Prostate gland (tissue), 2 donors: ENCODE measurements at regions not wholly inside any gene's neighbourhood (a gene's known extent, or its start where the extent isn't known, plus 50 kb on each side); places are given as distances from the start of the nearest gene placed in this dataset.

Source experiments
- DNase-seq: peaks from one replicate; pipeline ENCODE4 v3.0.0-alpha.2; 2019; ENCODE audit warnings: low spot score
- H3K27ac ChIP-seq, 2 donors: fragments of 200-600 bp; sonication (generic); 2 replicates each; pipeline ENCODE4 v1.5.1; 2017 to 2019
- H3K27me3 ChIP-seq: fragments of 200-600 bp; sonication (generic); replicated peaks from 2 replicates; pipeline ENCODE4 v1.5.1; 2019; ENCODE audit not compliant: insufficient read depth
- H3K36me3 ChIP-seq, 2 donors: fragments of 200-600 bp; sonication (generic); 1 replicate in 1 of 2; 2 replicates in 1 of 2; pipeline versions ENCODE4 v1.5.1 to v1.8.1; 2017 to 2019
- H3K4me1 ChIP-seq: fragments of 200-600 bp; sonication (generic); replicated peaks from 2 replicates; pipeline ENCODE4 v1.5.1; 2019
- H3K4me3 ChIP-seq, 2 donors: fragments of 200-600 bp; sonication (generic); 2 replicates each; pipeline ENCODE4 v1.5.1; 2017 to 2019
- H3K9me3 ChIP-seq: fragments of 200-600 bp; sonication (generic); 2 replicates; pipeline ENCODE4 v1.5.1; 2017
- CTCF ChIP-seq, 4 experiments: fragments of 200-600 bp in 2 of 4; fragments of 450-650 bp in 2 of 4; sonication (generic) in 2 of 4; IDR thresholded peaks; 1 replicate in 3 of 4; 2 replicates in 1 of 4; pipeline ENCODE4 v1.5.1; 2016 to 2019; ENCODE audit warnings: antibody characterized with exemption in 4 of 4, mild to moderate bottlenecking in 2 of 4, moderate library complexity in 2 of 4
- POLR2A ChIP-seq: fragments of 450-650 bp; IDR thresholded peaks from one replicate; pipeline ENCODE4 v1.6.1; 2016; ENCODE audit warnings: antibody characterized with exemption, mild to moderate bottlenecking
- POLR2AphosphoS5 ChIP-seq: sonication (generic); formaldehyde crosslinking; IDR thresholded peaks from one replicate; pipeline ENCODE4 v1.6.1; 2017; ENCODE audit warnings: antibody characterized with exemption
- WGBS: methylation state at CpG from one replicate; pipeline ENCODE4 v1.1.5; 2018; 5-methylcytosine and 5-hydroxymethylcytosine counted together
- intact Hi-C: fragments of 100-400 bp; cut with DNase I; formaldehyde crosslinking; loops from one replicate; pipeline ENCODE4 v1.14.2; 2022

GRCh38 chr3:61349717-61350116 is 98.5 kb upstream of the FHIT start:
- Histone ChIP-seq H3K9me3 (no peaks in the 10 kb centered on the region), H3K4me1 (no peaks in the 10 kb centered on the region), H3K36me3 (no peaks in the 10 kb centered on the region), H3K27me3 (no peaks in the 10 kb centered on the region), H3K4me3 (no peak overlapping the region), H3K27ac (no peak overlapping the region)
- TF ChIP-seq POLR2AphosphoS5 = no peak
- TF ChIP-seq POLR2A = no peak
- TF ChIP-seq CTCF (IDR thresholded peaks at IDR 0.05) = no peak
- intact Hi-C loops = no loop called here
- DNase-seq = no peak
- 84% methylated on average over 4 of the region's 4 CpGs for WGBS

- TF ChIP-seq CTCF (IDR thresholded peaks at IDR 0.05) (no peak), POLR2A (no peak), POLR2AphosphoS5 (no peak)
- Histone ChIP-seq H3K4me3 (no peak overlapping the region), H3K4me1 (no peaks in the 10 kb centered on the region), H3K27me3 (no peaks in the 10 kb centered on the region), H3K27ac (no peak overlapping the region), H3K9me3 (no peaks in the 10 kb centered on the region), H3K36me3 (no peaks in the 10 kb centered on the region)
- intact Hi-C loops = no loop called here
- no peak for DNase-seq
- 93% methylated on average over 6 of the region's 6 CpGs for WGBS
Measured at GRCh38 chr3:61350782-61351309, 99.6 kb upstream of the FHIT start.

- Histone ChIP-seq H3K4me1 (no peaks in the 10 kb centered on the region), H3K27me3 (no peaks in the 10 kb centered on the region), H3K9me3 (no peaks in the 10 kb centered on the region), H3K36me3 (no peaks in the 10 kb centered on the region), H3K4me3 (no peak overlapping the region), H3K27ac (no peak overlapping the region)
- no peak for DNase-seq
- 72% methylated on average over 1 of the region's 1 CpG for WGBS
- intact Hi-C loops = no loop called here
- TF ChIP-seq POLR2A (no peak), POLR2AphosphoS5 (no peak), CTCF (IDR thresholded peaks at IDR 0.05) (no peak)
Measured at GRCh38 chr3:61352306-61352705, 101.1 kb upstream of the FHIT start.

- TF ChIP-seq POLR2AphosphoS5 = no peak
- no peak for TF ChIP-seq POLR2A
- TF ChIP-seq CTCF (IDR thresholded peaks at IDR 0.05) = no peak
- no peaks in the 10 kb centered on the region for H3K4me1 ChIP-seq
- H3K4me3 ChIP-seq = no peak overlapping the region
- no peaks in the 10 kb centered on the region for H3K9me3 ChIP-seq
- H3K36me3 ChIP-seq = no peaks in the 10 kb centered on the region
- no peak overlapping the region for H3K27ac ChIP-seq
- intact Hi-C loops = no loop called here
- H3K27me3 ChIP-seq = no peaks in the 10 kb centered on the region
- 86% methylated on average over 1 of the region's 1 CpG for WGBS
- no peak for DNase-seq
Measured at GRCh38 chr3:61353382-61353781, 102.1 kb upstream of the FHIT start.

GRCh38 chr3:61354604-61355003 is 103.4 kb upstream of the FHIT start:
- no peak for TF ChIP-seq POLR2AphosphoS5
- no peak for TF ChIP-seq POLR2A
- no peak for TF ChIP-seq CTCF (IDR thresholded peaks at IDR 0.05)

More at GRCh38 chr3:61354604-61355003, 103.4 kb upstream of the FHIT start:
- DNase-seq = no peak
- no peak overlapping the region for H3K4me3 ChIP-seq
- H3K9me3 ChIP-seq = no peaks in the 10 kb centered on the region
- H3K27me3 ChIP-seq = no peaks in the 10 kb centered on the region
- no peak overlapping the region for H3K27ac ChIP-seq
- WGBS = 71% methylated on average over 5 of the region's 5 CpGs
- intact Hi-C loops = no loop called here
- H3K36me3 ChIP-seq = no peaks in the 10 kb centered on the region
- H3K4me1 ChIP-seq = no peaks in the 10 kb centered on the region
